GM18873 (cell line): ENCODE measurements at regions not wholly inside any gene's neighbourhood (a gene's known extent, or its start where the extent isn't known, plus 50 kb on each side); places are given as distances from the start of the nearest gene placed in this dataset.
"Not testable (repeated sequence)": the region's sequence is repeated elsewhere in the genome, so short reads cannot be mapped to it uniquely, and the experiment has no call there.

Experiments used
- ATAC-seq: cut with Tn5 transposase; IDR thresholded peaks from one replicate; pipeline ENCODE4 v1.9.1; 2021; ENCODE audit warnings: mild to moderate bottlenecking, moderate library complexity, moderate number of reproducible peaks; ENCODE audit not compliant: unreplicated experiment, low FRiP score

- ATAC-seq: not testable (repeated sequence)
Measured at GRCh38 chr2:87196720-87197388, 175.2 kb upstream of the PLGLB1 start.

- not testable (repeated sequence) for ATAC-seq
Measured at GRCh38 chr2:87198422-87198821, 176.8 kb upstream of the PLGLB1 start.

- ATAC-seq: not testable (repeated sequence)
Measured at GRCh38 chr2:87199228-87199627, 177.6 kb upstream of the PLGLB1 start.

GRCh38 chr2:87204569-87205147 lies 183.0 kb upstream of the PLGLB1 start:
- not testable (repeated sequence) for ATAC-seq

- ATAC-seq: not testable (repeated sequence)
Measured at GRCh38 chr2:87212938-87213337, 191.3 kb upstream of the PLGLB1 start.

GRCh38 chr2:87217005-87217404 lies 195.4 kb upstream of the PLGLB1 start:
- ATAC-seq: not testable (repeated sequence)

- ATAC-seq: not testable (repeated sequence)
Measured at GRCh38 chr2:87217741-87218410, 196.2 kb upstream of the PLGLB1 start.

GRCh38 chr2:87220651-87221050 lies 199.0 kb upstream of the PLGLB1 start:
- not testable (repeated sequence) for ATAC-seq

GRCh38 chr2:87222131-87222530 lies 200.5 kb upstream of the PLGLB1 start:
- not testable (repeated sequence) for ATAC-seq

- ATAC-seq: not testable (repeated sequence)
Measured at GRCh38 chr2:87223873-87224272, 202.2 kb upstream of the PLGLB1 start.

- ATAC-seq: not testable (repeated sequence)
Measured at GRCh38 chr2:87229091-87229689, 207.5 kb upstream of the PLGLB1 start.

GRCh38 chr2:87229964-87230363 lies 208.3 kb upstream of the PLGLB1 start:
- ATAC-seq: not testable (repeated sequence)

- not testable (repeated sequence) for ATAC-seq
Measured at GRCh38 chr2:87235333-87235981, 213.8 kb upstream of the PLGLB1 start.

GRCh38 chr2:87237570-87238336 lies 216.1 kb upstream of the PLGLB1 start:
- ATAC-seq: not testable (repeated sequence)

GRCh38 chr2:87239558-87240215 lies 218.0 kb upstream of the PLGLB1 start:
- not testable (repeated sequence) for ATAC-seq

GRCh38 chr2:87246066-87246717 lies 224.5 kb upstream of the PLGLB1 start:
- not testable (repeated sequence) for ATAC-seq

- not testable (repeated sequence) for ATAC-seq
Measured at GRCh38 chr2:87252046-87252445, 230.4 kb upstream of the PLGLB1 start.

- not testable (repeated sequence) for ATAC-seq
Measured at GRCh38 chr2:87254562-87254961, 232.9 kb upstream of the PLGLB1 start.

- ATAC-seq: not testable (repeated sequence)
Measured at GRCh38 chr2:87255410-87255809, 233.8 kb upstream of the PLGLB1 start.
